SKM-1 treated with dmso at 0.1 percent for 144 hours (cell line): ENCODE measurements at regions not wholly inside any gene's neighbourhood (a gene's known extent, or its start where the extent isn't known, plus 50 kb on each side); places are given as distances from the start of the nearest gene placed in this dataset.

Experiments used
- DNase-seq: peaks from one replicate; lab custom pipeline; 2025; ENCODE audit not compliant: unreplicated experiment; lab: John Stamatoyannopoulos, UW

DNA sequence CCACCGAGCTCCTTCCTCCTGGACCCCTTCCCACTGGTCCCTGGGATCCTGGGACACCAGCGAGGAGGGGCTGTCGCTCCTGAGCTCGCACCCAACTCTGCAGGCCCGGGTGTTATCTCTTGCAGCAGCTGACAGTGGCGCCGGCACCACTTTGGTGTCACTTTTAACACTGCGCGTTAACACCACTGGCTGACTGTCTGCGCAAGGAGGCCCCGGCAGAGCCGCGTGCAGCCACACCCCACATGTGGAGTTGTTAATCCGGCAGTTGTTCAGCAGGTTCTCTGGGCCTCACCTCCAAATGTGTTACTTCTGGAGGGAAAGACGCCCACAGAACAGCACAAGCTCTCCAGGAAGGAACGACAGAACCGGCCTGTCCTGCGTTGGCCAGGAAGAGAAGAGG, 155.0 kb upstream of the GLI2 start:
- no peak for DNase-seq

DNA sequence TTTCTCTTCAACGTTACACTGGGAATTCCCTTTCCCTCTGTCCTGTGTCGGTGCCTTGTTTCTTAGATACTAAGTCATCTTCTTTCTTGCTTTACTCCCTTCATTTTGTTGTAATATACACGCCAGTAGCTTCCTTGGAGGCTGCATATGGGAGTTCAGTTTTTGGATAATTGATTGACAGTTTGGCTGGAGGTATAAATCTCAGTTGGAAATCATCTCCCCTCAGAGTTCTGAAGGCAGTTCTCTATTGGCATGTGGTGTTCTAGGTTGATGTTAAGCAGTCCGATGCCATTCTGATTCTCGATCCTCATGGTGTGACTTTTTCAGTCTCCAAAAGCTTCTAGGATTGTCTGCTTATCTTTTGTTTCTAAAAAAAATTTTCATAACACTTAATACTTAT, 152.5 kb upstream of the GLI2 start:
- no peak for DNase-seq

DNA sequence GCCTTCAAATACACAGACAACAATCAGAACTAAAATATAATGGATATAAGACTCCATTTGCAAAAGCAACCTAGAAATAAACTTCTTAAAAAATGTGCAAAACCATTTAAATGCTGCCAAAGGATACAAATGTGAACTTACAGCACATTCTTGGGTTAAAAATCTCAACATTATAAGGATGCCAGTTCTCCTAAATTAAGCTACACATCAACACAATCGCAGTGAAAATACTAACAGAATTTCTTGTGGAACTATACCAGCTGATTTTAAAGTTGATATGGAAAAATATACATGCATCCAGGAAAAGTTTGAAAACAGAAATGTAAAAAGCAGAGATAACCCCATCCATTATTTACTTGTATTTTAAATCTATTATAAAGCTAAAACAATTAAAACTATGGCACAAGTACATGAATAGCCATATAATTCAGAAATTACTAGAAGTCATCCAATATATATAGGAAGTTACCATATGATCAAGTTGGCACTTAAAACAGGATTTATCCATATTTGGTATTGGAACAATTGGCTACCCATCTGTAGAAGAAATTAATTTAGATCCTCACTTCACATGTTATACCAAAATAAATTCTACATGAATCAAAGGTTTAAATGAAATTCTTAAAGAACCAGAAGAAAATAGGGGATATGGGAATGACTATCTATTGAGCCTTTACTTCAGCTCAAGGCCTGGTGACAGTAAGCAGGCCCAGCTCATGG, 151.7 kb upstream of the GLI2 start:
- DNase-seq, result no peak

DNA sequence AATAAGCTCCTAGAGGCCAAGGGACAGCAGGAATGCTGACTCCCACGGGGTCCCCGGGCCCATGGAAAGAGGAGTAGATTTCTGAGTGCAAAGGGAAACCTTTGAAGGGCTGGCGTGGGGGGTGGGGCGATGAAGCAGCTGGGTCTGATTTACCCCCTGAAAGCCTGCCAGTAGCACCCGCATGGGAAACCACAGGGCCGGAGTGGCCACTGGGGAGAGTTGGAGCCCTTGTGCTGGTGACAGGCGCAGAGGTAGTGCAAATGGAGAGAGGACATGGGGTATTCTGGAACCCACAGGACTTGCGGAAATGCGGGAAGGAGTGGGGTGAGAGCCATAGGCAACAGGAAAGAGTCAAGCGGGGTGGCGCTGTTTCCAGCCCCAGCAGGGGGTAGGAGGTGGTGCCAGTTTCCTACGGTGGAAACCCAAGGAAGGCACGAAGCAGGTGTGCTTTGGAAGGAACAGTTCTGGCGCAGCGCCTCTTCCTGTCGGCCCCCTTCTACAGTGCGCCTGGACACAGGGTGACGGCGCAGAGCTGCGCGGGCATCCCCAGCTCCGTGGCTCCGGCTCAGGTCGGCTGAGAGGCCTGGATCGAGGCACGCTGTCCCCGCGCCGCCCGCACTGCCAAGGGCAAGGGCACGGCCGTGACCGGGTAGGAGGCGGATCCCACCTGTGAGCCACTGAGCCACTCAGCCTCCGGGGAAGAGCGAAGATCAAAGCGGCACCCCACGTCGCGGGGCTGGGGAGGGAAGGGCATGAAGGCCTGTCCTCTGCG, 149.0 kb upstream of the GLI2 start:
- DNase-seq, result no peak

DNA sequence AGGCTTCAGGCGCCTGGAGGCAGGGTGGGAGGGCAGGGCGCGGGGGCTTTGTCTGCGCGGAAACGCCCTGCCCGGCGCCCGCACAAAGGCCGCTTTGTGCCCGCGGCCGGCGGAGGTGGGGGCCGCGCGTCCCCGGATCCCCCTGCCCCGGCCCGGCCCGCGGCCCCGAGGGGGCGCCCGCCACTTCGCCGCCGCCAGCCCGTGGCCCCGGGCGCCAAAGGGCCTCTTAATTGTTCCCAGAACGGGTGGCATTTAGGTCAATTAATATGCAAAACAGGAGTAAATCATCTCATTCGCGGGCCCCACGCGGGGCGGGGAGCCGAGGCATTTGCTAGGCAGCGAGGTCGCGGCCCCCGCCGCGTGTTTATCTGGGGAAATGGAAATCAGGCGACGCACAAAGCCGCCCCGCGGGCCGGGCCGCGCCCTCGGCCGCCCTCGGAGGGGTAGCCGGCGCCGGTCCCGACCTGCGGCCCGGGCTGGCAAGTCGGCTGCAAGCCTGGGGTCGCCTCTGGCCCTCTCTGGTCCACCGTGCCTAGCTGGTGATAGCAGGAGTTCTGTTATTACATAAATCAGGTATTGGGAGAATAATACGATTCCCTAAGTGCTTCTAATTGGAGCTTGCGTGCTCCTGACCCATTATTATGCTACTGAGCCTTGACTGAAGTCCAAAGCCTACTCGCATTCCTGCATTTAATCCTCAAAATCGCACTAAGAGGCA, 148.2 kb upstream of the GLI2 start:
- no peak for DNase-seq

DNA sequence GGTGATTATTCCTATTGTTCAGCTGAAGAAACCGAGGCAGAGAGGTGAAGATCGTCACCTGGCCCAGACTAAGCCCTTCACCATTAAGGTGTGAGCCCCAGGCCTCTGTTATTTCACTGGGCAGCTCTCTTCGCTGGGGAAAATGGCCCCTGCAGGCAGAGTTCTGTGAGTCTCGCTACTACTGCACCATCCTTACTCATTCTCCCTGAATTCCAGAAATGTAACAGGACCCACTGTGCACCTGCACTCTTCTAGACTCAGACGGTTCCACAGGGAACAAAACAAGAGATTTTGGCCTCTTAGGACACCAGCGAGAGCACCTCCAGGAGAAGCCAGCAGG, 147.7 kb upstream of the GLI2 start:
- DNase-seq, result no peak

DNA sequence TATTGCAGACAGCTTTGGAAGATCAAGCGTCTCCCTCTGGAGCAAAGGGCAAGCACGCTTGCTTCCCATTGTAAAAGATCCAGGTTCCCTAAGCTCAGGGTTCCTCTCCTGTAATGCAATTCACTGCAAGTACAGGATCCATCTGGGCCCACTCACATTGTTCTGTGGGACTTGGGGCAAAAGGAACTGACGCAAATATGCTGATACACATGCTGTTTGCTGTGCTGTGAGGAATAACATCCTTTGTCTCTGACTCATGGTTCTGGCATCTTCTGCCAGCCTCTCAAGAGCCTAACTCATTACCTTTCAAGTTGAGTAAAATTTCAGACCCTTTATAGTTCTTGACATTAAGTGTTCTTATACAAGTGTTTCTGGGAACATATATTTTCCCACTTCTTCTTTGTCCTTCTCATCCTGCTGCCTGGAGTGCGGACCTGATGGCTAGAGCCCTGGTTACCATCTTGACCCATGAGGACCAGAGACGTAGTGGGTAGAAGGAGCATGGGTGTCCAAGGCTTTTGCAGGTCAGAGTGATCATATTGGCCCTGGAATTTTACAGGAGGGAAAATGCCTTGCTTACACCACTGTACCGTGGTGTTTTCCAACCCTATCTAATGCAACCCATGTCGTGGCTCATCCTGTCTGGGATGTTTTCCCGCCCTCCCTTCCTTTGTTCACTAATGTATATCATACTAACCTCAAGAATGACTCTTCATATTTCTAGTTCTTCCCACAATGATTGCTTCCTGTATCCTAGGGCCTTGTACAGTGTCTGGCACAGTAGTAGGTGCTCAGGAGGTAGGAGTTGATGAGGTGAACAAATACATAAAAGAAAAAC, 145.7 kb upstream of the GLI2 start:
- DNase-seq, result no peak

DNA sequence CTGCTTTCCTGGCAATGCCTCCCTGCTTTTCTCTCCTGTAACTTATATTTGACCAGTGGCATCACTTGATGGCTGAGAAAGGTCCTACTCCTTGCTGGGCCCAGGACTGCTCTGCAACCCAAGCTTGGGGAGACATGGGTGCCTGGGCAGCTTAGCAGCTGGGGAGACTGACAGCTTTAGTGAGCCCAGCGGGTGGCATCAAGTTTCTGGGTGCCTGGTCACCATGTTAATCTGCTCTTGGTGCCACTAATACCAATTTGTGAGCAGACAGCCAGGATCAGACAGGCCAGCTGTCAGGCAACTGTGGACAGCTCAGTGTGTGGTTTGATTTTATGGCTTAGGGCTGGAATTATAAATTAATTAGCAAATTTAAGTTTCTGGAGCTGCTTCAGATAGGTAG, 144.8 kb upstream of the GLI2 start:
- DNase-seq, result no peak

DNA sequence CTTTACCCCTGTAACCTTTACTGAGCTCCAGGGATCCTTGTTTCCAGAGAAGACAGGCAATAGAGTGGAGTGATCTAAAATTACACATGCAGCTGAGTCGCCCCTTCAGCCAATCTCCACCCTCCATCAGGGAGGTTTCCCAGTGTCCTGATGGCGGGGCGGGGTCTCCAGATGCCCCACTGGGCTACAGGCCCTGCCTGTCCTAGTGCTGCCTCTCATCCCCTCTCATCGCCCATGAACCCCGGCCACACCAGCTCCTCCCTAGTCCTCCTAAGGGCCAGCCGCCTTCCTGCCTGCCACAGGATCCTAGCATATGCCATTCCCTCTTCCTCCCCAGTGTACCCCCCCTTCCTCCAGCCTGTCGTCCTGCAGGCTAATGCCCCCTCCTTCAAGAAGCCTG, 144.1 kb upstream of the GLI2 start:
- no peak for DNase-seq

DNA sequence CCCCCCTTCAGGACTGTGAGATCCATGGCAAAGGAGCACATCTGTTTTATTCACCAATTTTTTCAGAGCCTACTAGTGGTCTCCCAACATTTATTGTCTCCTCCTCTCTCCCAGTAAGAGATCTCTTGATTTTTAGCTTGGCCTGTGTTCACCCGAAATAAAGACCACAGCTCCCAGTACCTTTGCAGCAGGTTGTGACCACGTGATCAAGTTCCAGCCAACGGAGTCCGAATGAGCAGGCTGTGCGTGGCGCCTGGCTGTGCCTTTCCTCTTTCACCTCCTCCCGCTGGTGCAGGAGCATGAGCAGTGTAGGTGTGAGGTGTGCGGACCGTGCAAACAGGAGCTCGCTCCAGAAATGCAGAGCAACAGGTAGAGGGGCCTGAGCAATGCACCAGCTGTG, 143.6 kb upstream of the GLI2 start:
- DNase-seq, result no peak

DNA sequence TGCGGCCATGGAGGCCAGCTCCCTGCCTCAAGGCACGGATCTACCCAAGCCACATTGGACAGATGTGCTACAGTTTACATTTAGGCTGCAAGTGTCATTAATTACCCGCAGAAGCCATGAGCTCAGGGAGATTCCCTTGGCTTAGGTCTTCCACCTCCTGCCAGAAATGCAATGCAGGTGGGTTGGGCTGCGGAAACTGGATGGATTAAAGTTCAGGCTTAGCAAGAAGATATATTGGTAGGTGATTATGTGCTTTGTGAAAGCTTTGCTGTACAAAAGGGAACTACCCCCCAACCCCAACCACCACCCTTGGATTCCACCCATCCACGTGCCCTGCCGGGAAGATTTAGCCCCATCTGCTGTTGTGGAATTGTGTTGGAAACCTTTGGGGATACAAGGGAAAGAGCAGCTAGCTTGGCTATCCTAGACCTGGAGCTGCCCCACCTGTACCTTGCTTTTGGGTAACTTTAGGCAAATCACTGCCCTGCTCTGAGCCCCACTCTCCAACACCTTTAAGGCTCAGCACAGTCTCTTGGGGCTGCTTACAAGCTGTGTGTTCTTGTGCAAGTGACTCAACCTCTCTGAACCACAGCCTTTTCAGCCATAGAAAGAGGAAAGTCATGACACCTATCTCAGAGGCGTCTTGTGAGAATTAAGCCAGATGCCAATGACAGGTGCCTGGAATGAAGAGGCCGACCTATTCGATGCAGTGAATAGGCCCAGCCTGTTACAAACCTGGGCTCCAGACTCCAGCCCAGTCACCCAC, 141.6 kb upstream of the GLI2 start:
- DNase-seq, result no peak

DNA sequence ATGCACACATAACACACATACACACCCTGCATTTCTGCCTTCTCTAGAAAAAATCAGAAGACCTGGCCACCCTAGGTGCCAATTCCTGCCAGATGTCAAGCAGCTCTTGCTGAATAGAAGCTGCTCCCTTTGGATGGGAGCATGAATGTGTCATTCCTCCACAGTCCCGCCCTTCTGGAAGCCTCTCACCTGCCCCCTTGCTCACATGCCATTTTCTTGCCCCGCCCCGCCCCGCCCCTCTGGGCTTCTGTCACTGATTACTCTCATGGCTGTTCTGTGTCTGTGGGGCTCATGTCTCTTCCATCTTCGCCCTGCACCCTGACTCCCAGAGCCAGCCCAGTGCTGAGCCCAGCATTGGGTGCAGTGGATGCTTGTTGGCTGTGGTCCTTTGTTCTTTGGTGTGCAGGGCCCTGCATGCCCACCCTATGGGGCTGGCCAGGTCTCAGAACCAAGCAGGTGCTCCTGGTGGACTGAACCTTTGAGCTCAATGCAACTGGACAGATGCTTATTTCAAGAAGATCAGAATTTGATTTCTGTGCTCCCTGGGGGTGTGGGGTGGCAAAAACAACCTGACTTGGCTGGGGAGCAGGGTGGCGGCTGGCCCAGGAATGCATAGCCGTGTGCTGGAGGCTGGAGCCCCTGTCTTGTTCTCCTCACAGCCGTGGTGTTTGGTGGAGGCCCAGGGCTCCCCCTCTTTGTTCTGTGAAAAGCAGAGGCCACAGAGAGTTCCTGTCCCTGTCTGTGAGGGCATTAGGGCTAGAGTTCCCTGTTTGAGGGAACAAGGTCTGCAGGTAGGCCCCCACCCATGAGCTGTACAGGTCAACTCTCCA, 140.6 kb upstream of the GLI2 start:
- DNase-seq, result no peak

DNA sequence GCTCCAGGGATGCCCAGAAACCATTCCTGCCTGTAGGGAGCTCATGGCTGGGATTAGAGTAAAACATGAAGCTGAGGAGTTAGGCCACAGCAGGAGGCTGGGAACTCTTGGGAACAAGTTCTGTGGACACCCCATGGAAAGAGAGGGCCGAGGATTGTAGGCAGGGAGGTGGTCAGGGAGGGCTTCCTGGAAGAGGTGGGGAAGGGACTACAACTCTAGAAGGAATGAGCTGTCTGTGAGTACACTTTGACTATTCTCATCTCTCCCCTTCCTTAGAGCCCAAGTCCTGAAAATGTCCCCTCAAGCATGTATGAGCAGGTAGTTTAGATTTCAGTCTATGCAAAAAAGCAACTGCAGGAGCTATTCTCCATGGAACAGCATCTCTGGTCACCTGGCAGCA, 139.9 kb upstream of the GLI2 start:
- no peak for DNase-seq

DNA sequence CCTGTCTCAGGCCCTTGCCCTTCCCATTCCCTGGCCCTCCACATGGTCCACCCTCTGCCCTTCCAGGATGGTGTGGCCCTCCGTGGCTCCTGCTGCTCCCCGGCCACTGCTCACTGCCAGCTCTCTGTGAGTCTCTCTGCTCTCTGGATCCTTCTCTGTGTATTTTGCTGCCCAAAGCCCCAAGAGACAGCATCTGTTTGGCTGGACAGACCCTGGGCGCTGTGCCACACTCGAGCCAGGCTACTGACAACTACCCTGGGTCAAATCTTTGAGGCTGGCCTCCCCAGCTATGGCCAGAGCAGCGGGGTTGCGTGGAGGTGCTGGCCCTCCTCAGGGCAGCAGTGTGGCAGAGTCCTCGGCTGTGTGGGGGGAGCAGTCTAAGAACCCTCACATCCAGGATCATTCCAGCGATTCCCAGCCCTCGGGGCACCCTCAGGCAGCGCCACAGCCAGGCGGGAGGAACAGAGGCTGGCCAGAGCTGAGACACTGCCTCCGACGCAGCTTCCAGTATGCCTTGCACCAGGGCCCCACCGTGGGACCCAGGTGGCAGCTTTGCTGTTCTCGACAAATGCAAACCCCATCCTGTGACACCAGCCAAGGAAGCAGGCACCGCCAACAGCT, 139.4 kb upstream of the GLI2 start:
- DNase-seq, result no peak

DNA sequence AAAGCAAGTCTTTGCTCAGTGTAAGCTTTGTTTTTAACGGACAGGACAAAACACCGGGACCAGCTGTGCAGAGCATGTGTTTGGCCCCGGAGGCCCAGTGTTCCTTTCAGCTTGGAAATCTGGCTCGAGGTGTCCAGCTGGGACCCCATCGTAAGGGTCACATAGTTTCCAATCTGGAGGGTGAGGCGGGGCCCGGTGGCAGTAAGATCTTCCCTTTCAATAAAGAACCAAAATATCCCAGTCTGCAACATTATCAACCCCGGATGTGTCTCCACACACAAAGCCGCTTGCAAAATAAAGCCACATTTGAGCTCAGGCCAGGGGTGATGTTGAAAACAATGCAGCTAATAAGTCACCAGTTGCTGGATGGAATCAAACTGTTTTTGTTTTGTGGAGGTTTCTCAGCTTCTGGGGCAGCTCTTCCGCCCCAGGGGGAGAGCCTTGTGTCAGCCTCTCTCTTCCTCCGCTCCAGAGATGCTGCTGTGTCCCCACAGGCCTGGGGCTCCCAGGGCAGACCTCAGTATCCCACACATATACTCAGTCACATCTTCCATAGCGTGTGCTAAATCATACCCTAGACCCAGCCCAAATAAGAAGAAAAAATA, 138.6 kb upstream of the GLI2 start:
- DNase-seq, result peak; percentile 93

DNA sequence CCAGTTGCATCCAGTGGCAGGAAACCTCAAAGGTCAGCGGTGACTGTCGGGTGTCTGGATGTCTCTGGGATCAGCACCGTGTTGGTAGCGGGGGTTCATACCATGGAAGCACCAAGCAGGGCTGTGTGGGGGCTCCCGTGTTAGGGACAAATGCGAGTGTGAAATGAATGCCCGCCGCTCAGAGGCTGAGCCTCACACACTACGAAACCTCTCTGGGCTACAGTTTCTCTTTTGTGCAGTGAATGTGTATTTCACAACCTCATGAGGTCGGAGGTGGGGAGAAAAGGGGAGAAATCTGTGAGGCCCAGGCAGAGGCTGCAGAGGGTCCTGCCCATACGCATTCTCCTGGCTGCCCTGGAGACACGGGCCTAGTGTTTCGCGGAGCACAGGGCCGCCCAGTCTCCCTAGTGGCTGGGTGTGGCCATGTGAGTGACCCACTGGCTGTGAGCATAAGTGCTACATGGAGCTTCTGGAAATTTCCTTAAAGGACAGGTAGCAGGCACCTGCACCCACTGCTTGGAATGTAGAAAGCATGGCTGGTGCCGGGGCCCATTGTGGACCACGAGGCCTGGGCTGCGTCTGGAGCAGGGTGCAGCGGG, 138.0 kb upstream of the GLI2 start:
- DNase-seq, result peak; percentile 53

DNA sequence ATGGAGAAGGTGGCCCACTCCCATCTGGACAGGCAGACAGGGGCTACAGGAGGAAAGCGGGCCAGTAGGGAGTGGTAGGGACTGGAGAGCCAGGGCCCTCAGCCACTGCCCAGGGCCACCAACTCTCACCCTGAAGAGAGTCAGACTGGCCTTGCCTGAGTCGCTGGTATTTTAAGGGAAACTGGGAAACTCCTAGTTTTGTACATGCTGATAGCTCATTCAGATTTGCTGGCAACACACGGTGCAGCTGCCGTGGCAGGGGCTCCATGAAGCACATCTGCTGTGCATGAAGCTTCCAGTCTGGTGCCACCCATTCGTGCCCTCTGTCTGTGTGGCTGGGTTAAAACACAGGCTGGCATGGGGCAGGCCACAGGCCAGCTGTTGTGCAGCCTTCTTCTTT, 137.3 kb upstream of the GLI2 start:
- DNase-seq, result no peak

DNA sequence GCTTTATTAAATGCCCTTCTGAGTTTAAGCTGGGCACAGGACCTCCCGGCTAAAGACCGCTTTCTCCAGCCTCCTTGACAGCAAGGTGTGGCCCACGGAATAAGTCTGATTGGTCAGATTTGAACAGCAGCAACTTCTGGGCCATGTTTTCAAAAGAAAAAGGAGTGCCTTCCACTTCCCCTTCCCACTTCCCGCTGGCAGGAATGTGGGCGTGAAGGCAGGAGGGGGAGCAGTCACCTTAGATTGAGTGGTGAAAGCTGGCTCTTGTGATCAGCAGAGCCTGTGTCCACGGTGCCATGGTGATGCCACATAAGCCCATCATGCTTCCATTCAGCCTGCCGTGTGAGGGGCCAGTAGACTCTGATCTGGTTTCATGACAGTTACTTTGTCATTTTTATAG, 136.6 kb upstream of the GLI2 start:
- DNase-seq, result no peak

DNA sequence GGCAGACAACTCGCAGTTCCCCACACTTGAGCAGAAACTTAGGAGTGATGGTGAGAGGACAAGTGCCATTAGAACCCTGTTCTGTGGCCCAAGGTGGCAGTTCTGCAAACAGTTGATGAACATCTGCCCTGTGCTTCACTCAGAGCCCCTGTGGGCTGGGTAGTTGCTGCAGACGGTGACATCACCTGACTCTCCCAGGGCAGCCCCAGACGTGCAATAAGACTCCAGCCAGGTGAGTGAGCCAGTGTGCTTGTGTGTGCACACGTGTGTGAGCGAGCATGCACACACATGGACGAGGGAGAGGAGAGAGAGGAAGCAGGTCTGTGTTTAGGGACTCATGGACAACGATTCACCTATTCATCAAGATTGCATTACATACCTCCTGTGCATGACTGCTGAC, 136.0 kb upstream of the GLI2 start:
- no peak for DNase-seq
